Skeletal muscle cell (primary cell): ENCODE measurements at regions not wholly inside any gene's neighbourhood (a gene's known extent, or its start where the extent isn't known, plus 50 kb on each side); places are given as distances from the start of the nearest gene placed in this dataset.
"Not testable (repeated sequence)": the region's sequence is repeated elsewhere in the genome, so short reads cannot be mapped to it uniquely, and the experiment has no call there.

Experiments used
- DNase-seq: peaks from one replicate; pipeline ENCODE4 v3.0.0-alpha.2; 2010; ENCODE audit warnings: low read depth
- H3K4me3 ChIP-seq: 2 replicates; pipeline ENCODE4 v1.5.1; 2011; ENCODE audit warnings: low read depth, mild to moderate bottlenecking, control low read depth, low read length, moderate library complexity

- no peak overlapping the region for H3K4me3 ChIP-seq
- DNase-seq: no peak
Measured at GRCh38 chr6:117761610-117762009, 86.3 kb downstream of the NUS1 start.

- DNase-seq: no peak
- no peak overlapping the region for H3K4me3 ChIP-seq
Measured at GRCh38 chr6:117771403-117771802, 96.1 kb downstream of the NUS1 start.

GRCh38 chr6:117776441-117776840 is 101.2 kb downstream of the NUS1 start:
- DNase-seq: no peak
- H3K4me3 ChIP-seq: no peak overlapping the region

- H3K4me3 ChIP-seq: no peak overlapping the region
- DNase-seq: no peak
Measured at GRCh38 chr6:117781550-117781949, 106.3 kb downstream of the NUS1 start.

GRCh38 chr6:117783279-117783678 is 108.0 kb downstream of the NUS1 start:
- no peak for DNase-seq
- no peak overlapping the region for H3K4me3 ChIP-seq

- no peak for DNase-seq
- H3K4me3 ChIP-seq: no peak overlapping the region
Measured at GRCh38 chr6:117791012-117791411, 115.7 kb downstream of the NUS1 start.

GRCh38 chr6:117795234-117795633 is 111.8 kb upstream of the SLC35F1 start:
- DNase-seq: no peak
- H3K4me3 ChIP-seq: no peak overlapping the region

- not testable (repeated sequence) for H3K4me3 ChIP-seq, DNase-seq
Measured at GRCh38 chr6:117798819-117799218, 108.2 kb upstream of the SLC35F1 start.

GRCh38 chr6:117810269-117810668 is 96.8 kb upstream of the SLC35F1 start:
- no peak overlapping the region for H3K4me3 ChIP-seq
- DNase-seq: no peak

GRCh38 chr6:117817499-117817898 is 89.6 kb upstream of the SLC35F1 start:
- H3K4me3 ChIP-seq: no peak overlapping the region
- DNase-seq: no peak

- no peak for DNase-seq
- H3K4me3 ChIP-seq: no peak overlapping the region
Measured at GRCh38 chr6:117817992-117818391, 89.1 kb upstream of the SLC35F1 start.

- H3K4me3 ChIP-seq: no peak overlapping the region
- no peak for DNase-seq
Measured at GRCh38 chr6:117818449-117818848, 88.6 kb upstream of the SLC35F1 start.

- no peak for DNase-seq
- H3K4me3 ChIP-seq: peak overlapping the region; percentile 48
Measured at GRCh38 chr6:117829594-117830319, 77.3 kb upstream of the SLC35F1 start.

GRCh38 chr6:117837261-117837660 is 69.8 kb upstream of the SLC35F1 start:
- no peak overlapping the region for H3K4me3 ChIP-seq
- DNase-seq: no peak

GRCh38 chr6:117840541-117840983 is 66.5 kb upstream of the SLC35F1 start:
- no peak overlapping the region for H3K4me3 ChIP-seq
- no peak for DNase-seq

GRCh38 chr6:117847912-117848311 is 59.2 kb upstream of the SLC35F1 start:
- H3K4me3 ChIP-seq: no peak overlapping the region
- no peak for DNase-seq

- no peak overlapping the region for H3K4me3 ChIP-seq
- DNase-seq: no peak
Measured at GRCh38 chr6:117849087-117849486, 58.0 kb upstream of the SLC35F1 start.
